CD4-positive, CD25-positive, alpha-beta regulatory T cell (primary cell): ENCODE measurements at regions not wholly inside any gene's neighbourhood (a gene's known extent, or its start where the extent isn't known, plus 50 kb on each side); places are given as distances from the start of the nearest gene placed in this dataset.

Experiments
- ATAC-seq, 2 donors: fragments of 150-1000 bp; cut with Tn5 transposase; one replicate each; pipeline ENCODE4 v1.10.0; 2021; ENCODE audit warnings: low read depth in 2 of 2, moderate number of reproducible peaks in 2 of 2, moderate library complexity in 1 of 2
- DNase-seq, 3 donors: peaks; one replicate each; pipeline versions ENCODE4 v3.0.0 to v3.0.0-alpha.2; 2012 to 2022; ENCODE audit warnings: mixed read lengths in 1 of 3
- H3K27ac ChIP-seq: one replicate; pipeline ENCODE4 v1.7.0; 2013; ENCODE audit warnings: mild to moderate bottlenecking, low read length; ENCODE audit not compliant: insufficient read depth, poor library complexity, severe bottlenecking
- H3K27me3 ChIP-seq: one replicate; pipeline ENCODE4 v1.7.0; 2013; ENCODE audit warnings: low read length; ENCODE audit not compliant: control insufficient read depth, insufficient read depth
- H3K36me3 ChIP-seq: one replicate; pipeline ENCODE4 v1.7.0; 2013; ENCODE audit warnings: mild to moderate bottlenecking, low read length, moderate library complexity; ENCODE audit not compliant: control insufficient read depth, insufficient read depth
- H3K4me1 ChIP-seq: 2 replicates; pipeline ENCODE4 v1.7.0; 2013; ENCODE audit warnings: mild to moderate bottlenecking, low read length; ENCODE audit not compliant: insufficient read depth, control insufficient read depth, poor library complexity, severe bottlenecking
- H3K4me3 ChIP-seq: one replicate; pipeline ENCODE4 v1.7.0; 2013; ENCODE audit warnings: low read depth, mild to moderate bottlenecking, low read length, moderate library complexity
- H3K9me3 ChIP-seq, 2 experiments: 1 replicate in 1 of 2; 2 replicates in 1 of 2; pipeline ENCODE4 v1.7.0; 2013; ENCODE audit warnings: low read length in 2 of 2, mild to moderate bottlenecking in 1 of 2, moderate library complexity in 1 of 2; ENCODE audit not compliant: control insufficient read depth in 2 of 2
- H3K27ac Mint-ChIP-seq, 3 donors: one replicate each; pipeline ENCODE4 v1.8.0; 2020 to 2022; ENCODE audit warnings: mild to moderate bottlenecking in 3 of 3, mixed read lengths in 3 of 3, moderate library complexity in 2 of 3
- H3K27me3 Mint-ChIP-seq: one replicate; pipeline ENCODE4 v1.8.0; 2022; ENCODE audit warnings: mild to moderate bottlenecking, mixed read lengths
- H3K36me3 Mint-ChIP-seq: one replicate; pipeline ENCODE4 v1.8.0; 2020; ENCODE audit warnings: mixed read lengths
- H3K4me1 Mint-ChIP-seq, 4 donors: one replicate each; pipeline ENCODE4 v1.8.0; 2020 to 2022; ENCODE audit warnings: mixed read lengths in 4 of 4, mild to moderate bottlenecking in 1 of 4
- H3K4me3 Mint-ChIP-seq, 4 donors: one replicate each; pipeline ENCODE4 v1.8.0; 2020 to 2022; ENCODE audit warnings: mild to moderate bottlenecking in 4 of 4, mixed read lengths in 4 of 4, moderate library complexity in 3 of 4
- H3K9me3 Mint-ChIP-seq, 7 donors: one replicate each; pipeline ENCODE4 v1.8.0; 2020 to 2022; ENCODE audit warnings: mixed read lengths in 7 of 7, mild to moderate bottlenecking in 3 of 7, moderate library complexity in 2 of 7

DNA sequence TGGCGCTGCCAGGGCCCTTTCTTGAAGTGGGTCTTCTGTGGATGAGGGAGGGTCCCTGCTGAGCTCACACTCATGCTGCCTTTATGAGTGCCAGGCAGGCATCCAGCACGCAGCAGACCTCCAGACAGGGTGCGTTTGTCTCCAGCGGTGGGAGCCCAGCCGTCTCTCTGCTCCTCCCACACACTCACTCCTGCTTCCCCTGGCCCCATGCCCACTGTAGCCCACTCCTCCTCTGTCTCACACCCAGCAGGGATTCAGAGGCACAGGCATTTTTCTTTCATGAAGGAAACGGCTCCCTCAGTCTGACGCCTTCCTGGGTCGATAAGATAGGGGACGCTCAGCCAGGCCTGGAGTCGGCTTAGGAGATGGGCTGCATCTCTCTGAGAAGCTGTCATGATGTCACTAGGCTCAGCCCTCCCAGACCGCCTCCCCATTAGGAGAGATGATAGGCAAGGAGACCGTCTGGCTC is 183.9 kb upstream of the NCAM1 start:
- Histone ChIP-seq H3K4me3 (no peak overlapping the region), H3K4me1 (no peaks in the 10 kb centered on the region), H3K27ac (no peak overlapping the region), H3K9me3 (no peaks in the 10 kb centered on the region), H3K36me3 (no peaks in the 10 kb centered on the region), H3K27me3 (no peaks in the 10 kb centered on the region)
- Mint-ChIP-seq H3K27me3 (peaks cover 10% of the 10 kb centered on the region), H3K4me1 (no peaks in the 10 kb centered on the region), H3K36me3 (no peaks in the 10 kb centered on the region), H3K4me3 (no peak overlapping the region), H3K9me3 (peaks cover 0 to 7% (median 0%) of the 10 kb centered on the region in 7 donors), H3K27ac (no peak overlapping the region)
- DNase-seq: no peak
- no peak for ATAC-seq

DNA sequence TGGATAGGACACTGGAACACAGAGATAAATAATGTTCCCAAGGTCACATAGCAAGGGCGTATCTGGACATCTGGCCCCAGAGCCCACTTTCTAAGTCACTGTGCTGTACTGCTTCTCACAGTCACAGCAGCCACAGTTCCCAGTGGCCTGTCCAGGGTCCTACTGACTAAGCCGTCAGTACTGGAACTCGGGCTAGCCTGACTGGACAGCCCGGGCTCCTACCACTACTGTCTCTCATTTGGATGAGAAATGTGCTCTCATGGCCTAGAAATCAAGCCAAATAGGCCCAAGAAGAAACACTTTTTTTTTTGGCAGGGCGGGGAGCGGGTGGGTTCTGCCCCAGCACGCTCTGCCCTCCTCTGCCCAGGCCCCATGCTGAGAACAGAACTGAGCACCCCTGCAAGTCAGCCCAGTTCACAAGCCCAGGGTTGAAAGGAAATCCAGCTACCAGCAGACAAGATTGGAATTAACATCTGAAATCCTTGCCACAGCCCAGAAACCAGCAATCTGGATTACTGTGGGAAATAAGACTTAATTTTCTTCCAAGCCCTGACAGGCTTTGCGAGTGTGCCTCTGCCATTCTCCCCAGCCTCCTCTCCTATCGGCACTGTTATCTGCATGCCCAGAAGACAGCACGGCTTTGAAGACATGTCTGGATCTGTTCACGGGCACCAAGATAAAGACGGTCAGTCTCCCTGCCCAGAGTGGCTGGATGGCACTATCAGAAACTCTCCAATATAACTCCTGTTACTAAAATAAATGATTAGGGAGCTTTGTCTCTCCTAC is 182.9 kb upstream of the NCAM1 start:
- no peaks in the 10 kb centered on the region for H3K4me1 ChIP-seq
- no peak overlapping the region for H3K4me3 ChIP-seq
- no peaks in the 10 kb centered on the region for H3K9me3 ChIP-seq
- no peaks in the 10 kb centered on the region for H3K27me3 ChIP-seq
- no peak for ATAC-seq
- no peaks in the 10 kb centered on the region for H3K36me3 Mint-ChIP-seq
- peaks cover 0 to 6% (median 0%) of the 10 kb centered on the region in 7 donors for H3K9me3 Mint-ChIP-seq
- no peak overlapping the region for H3K27ac Mint-ChIP-seq
- H3K4me1 Mint-ChIP-seq: no peaks in the 10 kb centered on the region
- H3K36me3 ChIP-seq: no peaks in the 10 kb centered on the region
- peaks cover 10% of the 10 kb centered on the region for H3K27me3 Mint-ChIP-seq
- H3K4me3 Mint-ChIP-seq: no peak overlapping the region
- no peak overlapping the region for H3K27ac ChIP-seq
- DNase-seq: no peak

DNA sequence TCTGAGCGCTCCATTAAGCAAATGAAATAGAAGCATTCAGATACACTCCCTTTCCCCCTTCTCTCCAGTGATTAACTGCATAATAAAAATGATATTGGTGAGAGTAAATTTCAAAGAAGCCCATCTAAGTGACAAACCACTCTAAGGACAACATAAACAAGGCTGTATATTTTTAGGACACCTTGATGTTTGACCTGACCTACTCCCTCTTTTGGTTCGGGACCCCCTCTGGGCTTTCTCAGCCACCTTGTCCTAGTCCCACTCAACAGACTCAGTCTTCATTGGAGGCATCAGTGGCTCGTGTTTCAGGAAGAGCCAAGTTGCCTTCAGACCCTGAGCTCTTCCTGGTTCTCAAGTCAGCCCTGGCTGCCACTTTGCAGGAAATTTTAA is 182.3 kb upstream of the NCAM1 start:
- H3K9me3 ChIP-seq: no peaks in the 10 kb centered on the region
- Mint-ChIP-seq H3K4me1 (no peaks in the 10 kb centered on the region), H3K36me3 (no peaks in the 10 kb centered on the region), H3K27me3 (peaks cover 10% of the 10 kb centered on the region), H3K9me3 (peaks cover 0 to 4% (median 0%) of the 10 kb centered on the region in 7 donors), H3K4me3 (no peak overlapping the region), H3K27ac (no peak overlapping the region)
- H3K27ac ChIP-seq: no peak overlapping the region
- DNase-seq (no peak), ATAC-seq (no peak)
- H3K4me3 ChIP-seq: no peak overlapping the region
- no peaks in the 10 kb centered on the region for H3K36me3 ChIP-seq
- H3K4me1 ChIP-seq: no peaks in the 10 kb centered on the region
- no peaks in the 10 kb centered on the region for H3K27me3 ChIP-seq

DNA sequence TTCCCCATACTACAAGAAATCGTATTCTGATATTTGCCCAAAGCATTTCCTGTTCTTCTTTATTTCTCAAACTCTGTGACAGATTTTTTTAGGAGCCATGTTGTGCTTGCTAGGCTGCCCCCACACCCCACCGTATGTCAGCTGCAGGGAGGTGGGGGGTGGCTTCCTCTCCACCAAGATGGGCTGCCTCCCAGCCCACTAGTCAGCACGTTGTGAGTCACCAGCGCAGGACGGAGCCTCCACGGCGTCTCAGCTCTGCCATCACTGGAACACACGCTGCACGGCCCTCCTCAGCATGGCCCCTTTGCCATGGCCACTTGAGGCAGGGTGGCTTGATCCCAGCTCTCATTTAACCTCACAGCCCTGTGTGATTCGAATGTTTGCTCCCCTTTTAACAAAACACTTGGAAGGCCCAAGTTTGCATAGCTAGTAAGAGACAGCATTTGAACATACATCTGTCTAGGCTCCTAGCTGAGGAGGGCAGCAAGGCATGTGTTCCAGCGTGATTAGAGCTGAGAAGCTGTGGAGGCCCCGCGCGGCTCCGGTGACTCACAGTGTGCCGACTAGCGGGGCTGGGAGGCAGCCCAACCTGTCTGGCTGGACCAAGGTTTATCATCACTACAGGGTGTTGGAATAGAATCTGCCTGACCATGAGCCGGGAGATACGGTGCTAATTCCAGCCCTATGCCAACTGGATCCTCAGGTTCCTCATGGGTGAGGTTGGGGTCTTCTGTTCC is 180.7 kb upstream of the NCAM1 start:
- Histone ChIP-seq H3K36me3 (no peaks in the 10 kb centered on the region), H3K27me3 (no peaks in the 10 kb centered on the region), H3K4me3 (no peak overlapping the region), H3K27ac (no peak overlapping the region), H3K9me3 (no peaks in the 10 kb centered on the region), H3K4me1 (no peaks in the 10 kb centered on the region)
- Mint-ChIP-seq H3K36me3 (no peaks in the 10 kb centered on the region), H3K27ac (no peak overlapping the region), H3K27me3 (peaks cover 10% of the 10 kb centered on the region), H3K9me3 (peaks cover 0 to 2% (median 0%) of the 10 kb centered on the region in 7 donors), H3K4me1 (no peaks in the 10 kb centered on the region), H3K4me3 (no peak overlapping the region)
- DNase-seq (no peak), ATAC-seq (no peak)

DNA sequence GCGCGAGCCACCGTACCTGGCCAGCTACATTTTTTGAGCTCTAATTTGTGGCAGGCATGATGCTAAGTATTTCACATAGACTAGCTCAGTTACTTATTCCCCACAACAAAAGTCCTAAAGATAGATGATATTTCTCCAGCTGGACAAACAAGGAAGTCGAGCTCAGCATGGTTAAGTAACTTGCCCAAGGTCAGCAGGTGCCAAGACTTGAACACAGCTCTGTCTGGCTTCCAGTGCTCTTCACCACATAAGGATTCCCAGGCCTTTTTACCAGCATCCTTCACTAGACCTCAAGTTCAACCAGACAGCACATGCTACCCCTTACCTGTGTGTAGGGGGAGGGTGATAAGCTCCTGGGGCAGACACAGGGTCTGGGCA is 177.3 kb upstream of the NCAM1 start:
- ATAC-seq (no peak), DNase-seq (no peak)
- no peak overlapping the region for H3K4me3 ChIP-seq
- H3K4me1 Mint-ChIP-seq: no peaks in the 10 kb centered on the region
- peaks cover 26% of the 10 kb centered on the region for H3K27me3 Mint-ChIP-seq
- H3K4me3 Mint-ChIP-seq: no peak overlapping the region
- H3K36me3 Mint-ChIP-seq: no peaks in the 10 kb centered on the region
- no peak overlapping the region for H3K27ac Mint-ChIP-seq
- H3K9me3 ChIP-seq: no peaks in the 10 kb centered on the region
- no peaks in the 10 kb centered on the region for H3K36me3 ChIP-seq
- no peaks in the 10 kb centered on the region for H3K4me1 ChIP-seq
- no peaks in the 10 kb centered on the region for H3K27me3 ChIP-seq
- H3K9me3 Mint-ChIP-seq: peaks cover 0 to 2% (median 0%) of the 10 kb centered on the region in 7 donors
- no peak overlapping the region for H3K27ac ChIP-seq

DNA sequence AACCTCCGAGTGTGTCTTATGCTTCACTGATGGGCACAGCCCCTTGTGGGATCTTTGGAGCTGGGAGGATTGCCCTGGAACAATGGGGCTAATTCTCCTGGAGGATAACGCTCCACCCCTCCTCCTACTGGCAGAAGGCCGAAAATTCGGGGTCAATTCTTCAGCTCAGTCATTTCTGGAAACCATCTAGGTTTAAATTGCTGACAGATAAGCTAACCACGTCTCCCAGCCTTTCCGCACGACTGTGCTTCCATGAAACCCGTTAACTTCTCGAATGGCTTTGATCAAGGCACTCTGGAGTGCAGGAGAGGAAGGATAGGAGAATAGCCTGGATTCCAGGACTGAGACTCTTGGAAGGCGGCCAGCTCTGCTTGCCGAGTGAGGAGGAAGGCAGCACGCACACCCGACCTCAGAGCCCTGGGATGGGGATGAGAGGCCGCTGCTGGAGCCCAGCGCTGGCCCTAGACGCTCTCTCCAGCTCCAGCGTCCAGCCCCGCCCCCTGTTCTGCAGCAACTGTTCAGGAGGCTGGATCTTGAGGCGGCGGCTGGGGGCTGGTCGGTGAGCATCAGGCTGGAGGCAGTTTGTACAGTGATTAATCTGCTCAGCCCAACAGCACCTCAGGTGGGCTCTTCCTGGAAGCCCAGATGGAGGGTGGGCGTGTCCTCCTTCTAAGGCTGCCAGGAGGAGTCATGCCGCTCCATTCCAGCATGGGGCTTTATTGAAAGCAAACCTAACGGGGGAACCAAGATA is 176.7 kb upstream of the NCAM1 start:
- Histone ChIP-seq H3K36me3 (no peaks in the 10 kb centered on the region), H3K9me3 (no peaks in the 10 kb centered on the region), H3K27ac (no peak overlapping the region), H3K4me3 (no peak overlapping the region), H3K4me1 (no peaks in the 10 kb centered on the region), H3K27me3 (no peaks in the 10 kb centered on the region)
- Mint-ChIP-seq H3K9me3 (peaks cover 0 to 2% (median 0%) of the 10 kb centered on the region in 7 donors), H3K27me3 (peaks cover 23% of the 10 kb centered on the region), H3K27ac (no peak overlapping the region), H3K36me3 (no peaks in the 10 kb centered on the region), H3K4me1 (no peaks in the 10 kb centered on the region), H3K4me3 (no peak overlapping the region)
- DNase-seq: no peak
- ATAC-seq: no peak

DNA sequence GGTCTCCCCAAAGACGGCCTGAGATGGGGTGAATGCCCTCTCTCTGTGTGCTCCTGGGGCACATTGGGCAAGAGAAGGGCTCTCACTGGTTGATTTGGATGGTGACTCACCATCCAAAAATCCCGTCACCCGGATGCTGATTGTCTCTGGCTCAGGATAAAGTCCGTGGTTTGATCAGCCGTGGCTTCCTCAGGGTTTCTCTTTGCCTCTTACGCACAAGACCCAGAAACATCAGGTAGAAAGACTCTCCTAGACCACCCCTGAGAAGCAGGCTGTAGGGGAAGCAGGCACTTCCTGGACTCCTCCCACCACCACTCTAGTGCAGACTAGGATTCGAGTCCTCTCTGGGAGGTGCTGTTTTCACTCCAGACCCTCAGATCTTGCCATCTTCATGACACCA is 176.1 kb upstream of the NCAM1 start:
- Histone ChIP-seq H3K4me3 (no peak overlapping the region), H3K36me3 (no peaks in the 10 kb centered on the region), H3K9me3 (no peaks in the 10 kb centered on the region), H3K27ac (no peak overlapping the region), H3K4me1 (no peaks in the 10 kb centered on the region), H3K27me3 (no peaks in the 10 kb centered on the region)
- Mint-ChIP-seq H3K27ac (no peak overlapping the region), H3K36me3 (no peaks in the 10 kb centered on the region), H3K4me1 (no peaks in the 10 kb centered on the region), H3K9me3 (peaks cover 0 to 2% (median 0%) of the 10 kb centered on the region in 7 donors), H3K4me3 (no peak overlapping the region), H3K27me3 (peaks cover 21% of the 10 kb centered on the region)
- ATAC-seq (no peak), DNase-seq (no peak)
